ENCODE measurements at regions not wholly inside any gene's neighbourhood (a gene's known extent, or its start where the extent isn't known, plus 50 kb on each side); places are given as distances from the start of the nearest gene placed in this dataset.

GRCh38 chr3:159178209-159178897, 376.5 kb downstream of the MFSD1 start:
- no peaks in the 10 kb centered on the region for H3K36me3 ChIP-seq (ENCODE audit: control insufficient read depth, insufficient read depth, low read length)
- no peaks in the 10 kb centered on the region for H3K27me3 ChIP-seq (ENCODE audit: control insufficient read depth, insufficient read depth, low read length)
- TF ChIP-seq CTCF (IDR thresholded peaks at IDR 0.05; ENCODE audit: insufficient read depth, low read length, poor library complexity, severe bottlenecking), result no peak
- H3K4me3 ChIP-seq (ENCODE audit: low read depth, low read length), result no peak overlapping the region
- DNase-seq (ENCODE audit: low read depth), result no peak

GRCh38 chr3:159182961-159183360, 381.1 kb downstream of the MFSD1 start:
- Histone ChIP-seq H3K27me3 (ENCODE audit: control insufficient read depth, insufficient read depth, low read length) (no peaks in the 10 kb centered on the region), H3K4me3 (ENCODE audit: low read depth, low read length) (no peak overlapping the region), H3K36me3 (ENCODE audit: control insufficient read depth, insufficient read depth, low read length) (no peaks in the 10 kb centered on the region)
- DNase-seq (ENCODE audit: low read depth), result no peak
- TF ChIP-seq CTCF (IDR thresholded peaks at IDR 0.05; ENCODE audit: insufficient read depth, low read length, poor library complexity, severe bottlenecking), result no peak

- no peak for DNase-seq (ENCODE audit: low read depth)
- Histone ChIP-seq H3K4me3 (ENCODE audit: low read depth, low read length) (no peak overlapping the region), H3K36me3 (ENCODE audit: control insufficient read depth, insufficient read depth, low read length) (no peaks in the 10 kb centered on the region), H3K27me3 (ENCODE audit: control insufficient read depth, insufficient read depth, low read length) (no peaks in the 10 kb centered on the region)
- no peak for TF ChIP-seq CTCF (IDR thresholded peaks at IDR 0.05; ENCODE audit: insufficient read depth, low read length, poor library complexity, severe bottlenecking)
These were observed 383.7 kb downstream of the MFSD1 start for GRCh38 chr3:159185443-159186050.

GRCh38 chr3:159186581-159186980, 384.7 kb downstream of the MFSD1 start:
- H3K4me3 ChIP-seq (ENCODE audit: low read depth, low read length), result no peak overlapping the region
- DNase-seq (ENCODE audit: low read depth), result no peak
- no peaks in the 10 kb centered on the region for H3K27me3 ChIP-seq (ENCODE audit: control insufficient read depth, insufficient read depth, low read length)
- TF ChIP-seq CTCF (IDR thresholded peaks at IDR 0.05; ENCODE audit: insufficient read depth, low read length, poor library complexity, severe bottlenecking), result no peak
- H3K36me3 ChIP-seq (ENCODE audit: control insufficient read depth, insufficient read depth, low read length), result no peaks in the 10 kb centered on the region

- Histone ChIP-seq H3K27me3 (ENCODE audit: control insufficient read depth, insufficient read depth, low read length) (no peaks in the 10 kb centered on the region), H3K4me3 (ENCODE audit: low read depth, low read length) (no peak overlapping the region), H3K36me3 (ENCODE audit: control insufficient read depth, insufficient read depth, low read length) (no peaks in the 10 kb centered on the region)
- DNase-seq (ENCODE audit: low read depth), result no peak
- TF ChIP-seq CTCF (IDR thresholded peaks at IDR 0.05; ENCODE audit: insufficient read depth, low read length, poor library complexity, severe bottlenecking), result no peak
These were observed 385.4 kb downstream of the MFSD1 start for GRCh38 chr3:159187232-159187631.

GRCh38 chr3:159187706-159188105, 385.9 kb downstream of the MFSD1 start:
- Histone ChIP-seq H3K36me3 (ENCODE audit: control insufficient read depth, insufficient read depth, low read length) (no peaks in the 10 kb centered on the region), H3K27me3 (ENCODE audit: control insufficient read depth, insufficient read depth, low read length) (no peaks in the 10 kb centered on the region), H3K4me3 (ENCODE audit: low read depth, low read length) (no peak overlapping the region)
- DNase-seq (ENCODE audit: low read depth), result no peak
- no peak for TF ChIP-seq CTCF (IDR thresholded peaks at IDR 0.05; ENCODE audit: insufficient read depth, low read length, poor library complexity, severe bottlenecking)
